Upper lobe of left lung (tissue), 6 donors: ENCODE measurements at regions not wholly inside any gene's neighbourhood (a gene's known extent, or its start where the extent isn't known, plus 50 kb on each side); places are given as distances from the start of the nearest gene placed in this dataset.

Source experiments
- ATAC-seq, 2 donors: fragments of 200-7000 bp; cut with Tn5 transposase; one replicate each; pipeline ENCODE4 v1.9.1; 2022; ENCODE audit warnings: mild to moderate bottlenecking in 2 of 2, moderate library complexity in 2 of 2; ENCODE audit not compliant: low FRiP score in 2 of 2
- DNase-seq, 2 donors: peaks; one replicate each; pipeline ENCODE4 v3.0.0-alpha.2; 2019 to 2020
- H3K27ac ChIP-seq, 4 donors: fragments of 200-600 bp; sonication (generic); one replicate each; pipeline ENCODE4 v1.5.1; 2016 to 2019
- H3K27me3 ChIP-seq, 4 donors: fragments of 200-600 bp; sonication (generic); one replicate each; pipeline ENCODE4 v1.5.1; 2017 to 2019
- H3K36me3 ChIP-seq, 4 donors: fragments of 200-600 bp; sonication (generic); one replicate each; pipeline ENCODE4 v1.5.1; 2016 to 2019
- H3K4me1 ChIP-seq, 4 donors: fragments of 200-600 bp; sonication (generic); one replicate each; pipeline ENCODE4 v1.5.1; 2018 to 2019
- H3K4me3 ChIP-seq, 4 donors: fragments of 200-600 bp; sonication (generic); one replicate each; pipeline ENCODE4 v1.5.1; 2017 to 2019; ENCODE audit warnings: mild to moderate bottlenecking in 2 of 4, moderate library complexity in 1 of 4
- H3K9me3 ChIP-seq, 4 donors: fragments of 200-600 bp; sonication (generic); one replicate each; pipeline ENCODE4 v1.5.1; 2018 to 2019
- EP300 ChIP-seq, 4 donors: sonication (generic); formaldehyde crosslinking; IDR thresholded peaks; one replicate each; pipeline ENCODE4 v1.5.1; 2017; ENCODE audit warnings: antibody characterized with exemption in 4 of 4, control low read depth in 2 of 4
- POLR2A ChIP-seq, 4 donors: fragments of 450-650 bp; IDR thresholded peaks; one replicate each; pipeline ENCODE4 v1.5.1; 2016 to 2017; ENCODE audit warnings: antibody characterized with exemption in 4 of 4, mild to moderate bottlenecking in 2 of 4
- POLR2AphosphoS5 ChIP-seq, 2 donors: sonication (generic); formaldehyde crosslinking; IDR thresholded peaks; one replicate each; pipeline ENCODE4 v1.5.1; 2017; ENCODE audit warnings: antibody characterized with exemption in 2 of 2
- WGBS, 2 donors: methylation state at CpG; one replicate each; pipeline ENCODE4 v1.1.5; 2017 to 2018; 5-methylcytosine and 5-hydroxymethylcytosine counted together
- TF ChIP-seq, protein P1 (sequence below), 6 experiments: fragments of 450-650 bp in 4 of 6; fragments of 200-600 bp in 2 of 6; sonication (generic) in 2 of 6; IDR thresholded peaks; one replicate each; pipeline ENCODE4 v1.5.1; 2016 to 2019; ENCODE audit warnings: antibody characterized with exemption in 6 of 6
- donor health status: DM: no; HTN: no; CAD: no; lungs with moderate emphysema.
- donor health status: DM: no; HTN: yes; CAD: no; lungs with severe emphysema.

GRCh38 chr17:34725725-34726124, 146.3 kb downstream of the TMEM132E start:
- Histone ChIP-seq H3K36me3 (no peaks in the 10 kb centered on the region), H3K4me1 (no peaks in the 10 kb centered on the region), H3K9me3 (no peaks in the 10 kb centered on the region), H3K27ac (no peak overlapping the region), H3K4me3 (no peak overlapping the region), H3K27me3 (no peaks in the 10 kb centered on the region)
- no peak for TF ChIP-seq EP300 (IDR thresholded peaks at IDR 0.05)
- DNase-seq (no peak), ATAC-seq (no peak)
- whole genome bisulfite sequencing, 2 donors, result 51% methylated on average over 3 of the region's 3 CpGs

DNA sequence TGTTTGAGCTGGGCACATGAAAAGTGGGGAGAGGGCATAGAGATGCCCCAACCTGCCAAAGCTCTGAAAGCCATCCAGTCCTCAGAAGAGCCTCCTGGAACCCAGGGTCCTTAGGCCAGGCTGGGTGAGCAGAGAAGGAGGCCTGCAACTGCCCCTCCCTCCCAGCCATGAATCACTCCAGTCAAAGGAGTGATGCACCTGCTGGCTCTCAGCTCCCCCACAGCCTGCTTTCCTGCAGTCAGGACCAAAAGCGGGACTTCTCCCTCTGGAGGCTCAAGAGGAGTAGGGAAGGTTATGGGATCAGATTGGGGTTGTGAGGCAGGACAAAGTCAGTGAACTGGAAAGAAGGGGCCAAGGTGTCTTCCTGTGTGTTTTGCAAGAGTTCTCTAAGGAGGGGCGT, 145.6 kb downstream of the TMEM132E start:
- Histone ChIP-seq H3K9me3 (no peaks in the 10 kb centered on the region), H3K27ac (no peak overlapping the region), H3K4me3 (no peak overlapping the region), H3K4me1 (no peaks in the 10 kb centered on the region), H3K36me3 (no peaks in the 10 kb centered on the region), H3K27me3 (no peaks in the 10 kb centered on the region)
- DNase-seq, result no peak
- no peak for ATAC-seq
- WGBS, 2 donors, result 66 to 67% methylated on average over 2 of the region's 2 CpGs
- no peak for TF ChIP-seq POLR2AphosphoS5 (IDR thresholded peaks at IDR 0.05)
- TF ChIP-seq, protein P1, sequence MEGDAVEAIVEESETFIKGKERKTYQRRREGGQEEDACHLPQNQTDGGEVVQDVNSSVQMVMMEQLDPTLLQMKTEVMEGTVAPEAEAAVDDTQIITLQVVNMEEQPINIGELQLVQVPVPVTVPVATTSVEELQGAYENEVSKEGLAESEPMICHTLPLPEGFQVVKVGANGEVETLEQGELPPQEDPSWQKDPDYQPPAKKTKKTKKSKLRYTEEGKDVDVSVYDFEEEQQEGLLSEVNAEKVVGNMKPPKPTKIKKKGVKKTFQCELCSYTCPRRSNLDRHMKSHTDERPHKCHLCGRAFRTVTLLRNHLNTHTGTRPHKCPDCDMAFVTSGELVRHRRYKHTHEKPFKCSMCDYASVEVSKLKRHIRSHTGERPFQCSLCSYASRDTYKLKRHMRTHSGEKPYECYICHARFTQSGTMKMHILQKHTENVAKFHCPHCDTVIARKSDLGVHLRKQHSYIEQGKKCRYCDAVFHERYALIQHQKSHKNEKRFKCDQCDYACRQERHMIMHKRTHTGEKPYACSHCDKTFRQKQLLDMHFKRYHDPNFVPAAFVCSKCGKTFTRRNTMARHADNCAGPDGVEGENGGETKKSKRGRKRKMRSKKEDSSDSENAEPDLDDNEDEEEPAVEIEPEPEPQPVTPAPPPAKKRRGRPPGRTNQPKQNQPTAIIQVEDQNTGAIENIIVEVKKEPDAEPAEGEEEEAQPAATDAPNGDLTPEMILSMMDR (IDR thresholded peaks at IDR 0.05), result no peak
- no peak for TF ChIP-seq EP300 (IDR thresholded peaks at IDR 0.05)
- TF ChIP-seq POLR2A (IDR thresholded peaks at IDR 0.05), result no peak

- no peak for ATAC-seq
- H3K27me3 ChIP-seq, result no peaks in the 10 kb centered on the region
- H3K27ac ChIP-seq, result no peak overlapping the region
- H3K9me3 ChIP-seq, result no peaks in the 10 kb centered on the region
- H3K4me1 ChIP-seq, result no peaks in the 10 kb centered on the region
- WGBS, 2 donors, result 74 to 85% methylated on average over 10 of the region's 10 CpGs
- H3K4me3 ChIP-seq, result no peak overlapping the region
- no peak for DNase-seq
- TF ChIP-seq POLR2AphosphoS5 (IDR thresholded peaks at IDR 0.05), result no peak
- TF ChIP-seq, protein P1 (IDR thresholded peaks at IDR 0.05), result no peak
- no peak for TF ChIP-seq EP300 (IDR thresholded peaks at IDR 0.05)
- TF ChIP-seq POLR2A (IDR thresholded peaks at IDR 0.05), result no peak
- H3K36me3 ChIP-seq, result no peaks in the 10 kb centered on the region
Observed at GRCh38 chr17:34723875-34724274, 144.5 kb downstream of the TMEM132E start.

DNA sequence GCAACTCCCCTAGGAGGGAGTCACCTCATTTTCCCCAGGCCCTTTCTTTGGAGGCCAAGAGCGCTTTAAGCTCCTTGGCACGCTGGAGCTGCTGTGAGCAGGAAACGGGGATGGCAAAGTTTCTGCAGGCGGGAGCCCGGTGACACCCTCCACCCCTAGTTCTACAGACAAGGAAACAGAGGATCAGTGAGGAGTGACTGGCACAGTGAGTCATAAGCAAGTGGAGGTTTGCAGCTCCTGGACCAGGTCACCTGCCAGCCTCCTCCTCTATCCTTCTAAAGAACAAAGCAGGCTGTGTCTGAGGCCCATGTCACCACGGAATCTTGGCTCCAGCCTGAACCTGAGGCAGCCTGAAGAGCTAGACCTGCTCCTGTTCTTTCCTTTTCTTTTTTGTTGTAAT, 141.9 kb downstream of the TMEM132E start:
- Histone ChIP-seq H3K36me3 (no peaks in the 10 kb centered on the region), H3K4me1 (no peaks in the 10 kb centered on the region), H3K27ac (no peak overlapping the region), H3K27me3 (no peaks in the 10 kb centered on the region), H3K9me3 (no peaks in the 10 kb centered on the region), H3K4me3 (no peak overlapping the region)
- ATAC-seq, result no peak
- TF ChIP-seq, protein P1 (IDR thresholded peaks at IDR 0.05), result no peak
- TF ChIP-seq POLR2AphosphoS5 (IDR thresholded peaks at IDR 0.05) (no peak), POLR2A (IDR thresholded peaks at IDR 0.05) (no peak), EP300 (IDR thresholded peaks at IDR 0.05) (no peak)
- no peak for DNase-seq
- 76 to 89% methylated on average over 6 of the region's 6 CpGs for WGBS, 2 donors

GRCh38 chr17:34720760-34721159, 141.4 kb downstream of the TMEM132E start:
- H3K27me3 ChIP-seq, result no peaks in the 10 kb centered on the region
- no peaks in the 10 kb centered on the region for H3K9me3 ChIP-seq
- H3K4me1 ChIP-seq, result no peaks in the 10 kb centered on the region
- H3K27ac ChIP-seq, result no peak overlapping the region
- DNase-seq, result no peak
- TF ChIP-seq, protein P1 (IDR thresholded peaks at IDR 0.05), result no peak
- TF ChIP-seq POLR2A (IDR thresholded peaks at IDR 0.05) (no peak), POLR2AphosphoS5 (IDR thresholded peaks at IDR 0.05) (no peak), EP300 (IDR thresholded peaks at IDR 0.05) (no peak)
- no peaks in the 10 kb centered on the region for H3K36me3 ChIP-seq
- no peak for ATAC-seq
- no peak overlapping the region for H3K4me3 ChIP-seq
